GM18507 (cell line): ENCODE measurements at regions not wholly inside any gene's neighbourhood (a gene's known extent, or its start where the extent isn't known, plus 50 kb on each side); places are given as distances from the start of the nearest gene placed in this dataset.
"Not testable (repeated sequence)": the region's sequence is repeated elsewhere in the genome, so short reads cannot be mapped to it uniquely, and the experiment has no call there.

ENCODE experiments used
- DNase-seq: peaks from one replicate; pipeline ENCODE4 v3.0.0; 2011; ENCODE audit warnings: low read depth; ENCODE audit not compliant: insufficient read length; ENCODE audit errors: extremely low spot score
- FAIRE-seq: peaks from 2 replicates; lab custom pipeline; 2011; peaks lifted over from hg19 to GRCh38; lab: Jason Lieb, UNC

GRCh38 chr2:223267160-223267951, 215.4 kb downstream of the KCNE4 start:
- no peak for FAIRE-seq
- DNase-seq, result no peak

GRCh38 chr2:223269386-223269785, 217.4 kb downstream of the KCNE4 start:
- FAIRE-seq, result no peak

GRCh38 chr2:223270548-223270947, 218.6 kb downstream of the KCNE4 start:
- FAIRE-seq (no peak), DNase-seq (no peak)

More at GRCh38 chr2:223269386-223269785, 217.4 kb downstream of the KCNE4 start:
- DNase-seq, result no peak

- FAIRE-seq (no peak), DNase-seq (no peak)
Measured at GRCh38 chr2:223273995-223274394, 222.0 kb downstream of the KCNE4 start.

- FAIRE-seq, result no peak
- DNase-seq, result no peak
Measured at GRCh38 chr2:223282221-223282620, 230.2 kb downstream of the KCNE4 start.

GRCh38 chr2:223283329-223283728, 231.3 kb downstream of the KCNE4 start:
- DNase-seq, result no peak
- FAIRE-seq, result no peak

GRCh38 chr2:223283771-223284170, 231.8 kb downstream of the KCNE4 start:
- FAIRE-seq, result no peak
- no peak for DNase-seq

GRCh38 chr2:223285370-223286265, 233.6 kb downstream of the KCNE4 start:
- FAIRE-seq (no peak), DNase-seq (no peak)

GRCh38 chr2:223294756-223295155, 242.8 kb downstream of the KCNE4 start:
- DNase-seq (no peak), FAIRE-seq (no peak)

- FAIRE-seq (no peak), DNase-seq (no peak)
Measured at GRCh38 chr2:223297788-223298187, 245.8 kb downstream of the KCNE4 start.

GRCh38 chr2:223298329-223298728, 246.3 kb downstream of the KCNE4 start:
- FAIRE-seq, DNase-seq: not testable (repeated sequence)

- FAIRE-seq, result no peak
Measured at GRCh38 chr2:223300326-223300725, 248.3 kb downstream of the KCNE4 start.

GRCh38 chr2:223306371-223306770, 254.4 kb downstream of the KCNE4 start:
- FAIRE-seq (peak; percentile 83), DNase-seq (no peak)

More at GRCh38 chr2:223300326-223300725, 248.3 kb downstream of the KCNE4 start:
- DNase-seq, result no peak

GRCh38 chr2:223311889-223312680, 260.1 kb downstream of the KCNE4 start:
- FAIRE-seq (no peak), DNase-seq (no peak)

- DNase-seq, result no peak
- no peak for FAIRE-seq
Measured at GRCh38 chr2:223313101-223313500, 261.1 kb downstream of the KCNE4 start.

GRCh38 chr2:223314811-223315210, 262.8 kb downstream of the KCNE4 start:
- FAIRE-seq, result no peak
- DNase-seq, result no peak

GRCh38 chr2:223315813-223316212, 263.8 kb downstream of the KCNE4 start:
- FAIRE-seq (no peak), DNase-seq (no peak)

GRCh38 chr2:223316342-223316741, 264.4 kb downstream of the KCNE4 start:
- DNase-seq (no peak), FAIRE-seq (no peak)

- no peak for FAIRE-seq
- no peak for DNase-seq
Measured at GRCh38 chr2:223319601-223320000, 267.6 kb downstream of the KCNE4 start.

GRCh38 chr2:223324402-223324801, 272.4 kb downstream of the KCNE4 start:
- no peak for FAIRE-seq
- DNase-seq, result no peak
